Kidney (tissue), 13 donors: ENCODE measurements at regions not wholly inside any gene's neighbourhood (a gene's known extent, or its start where the extent isn't known, plus 50 kb on each side); places are given as distances from the start of the nearest gene placed in this dataset.

Source experiments
- DNase-seq, 5 donors: peaks; one replicate each; pipeline ENCODE4 v3.0.0-alpha.2; 2013 to 2020
- FAIRE-seq: peaks from 2 replicates; lab custom pipeline; 2012; peaks lifted over from hg19 to GRCh38; lab: Jason Lieb, UNC
- H3K27ac ChIP-seq, 2 donors: one replicate each; pipeline ENCODE4 v1.7.0; 2013; ENCODE audit warnings: low read depth in 2 of 2, low read length in 2 of 2, inconsistent platforms in 1 of 2
- H3K27me3 ChIP-seq: one replicate; pipeline ENCODE4 v1.7.1; 2013; ENCODE audit warnings: low read length, inconsistent platforms; ENCODE audit not compliant: control insufficient read depth, insufficient read depth
- H3K36me3 ChIP-seq, 3 donors: one replicate each; pipeline versions ENCODE4 v1.7.0 to v1.7.1; 2013; ENCODE audit warnings: low read length in 3 of 3, control low read depth in 1 of 3, inconsistent platforms in 1 of 3; ENCODE audit not compliant: insufficient read depth in 3 of 3, control insufficient read depth in 2 of 3
- H3K4me1 ChIP-seq, 3 donors: one replicate each; pipeline versions ENCODE4 v1.7.0 to v1.7.1; 2013; ENCODE audit warnings: low read length in 3 of 3, inconsistent platforms in 1 of 3, low read depth in 1 of 3; ENCODE audit not compliant: control insufficient read depth in 2 of 3, insufficient read depth in 2 of 3
- H3K4me3 ChIP-seq, 3 donors: one replicate each; pipeline versions ENCODE4 v1.7.0 to v1.8.1; 2013; ENCODE audit warnings: low read length in 3 of 3, control low read depth in 1 of 3, inconsistent platforms in 1 of 3
- H3K9ac ChIP-seq, 3 donors: one replicate each; pipeline versions ENCODE4 v1.7.0 to v1.7.1; 2013; ENCODE audit warnings: low read length in 3 of 3, control low read depth in 1 of 3, inconsistent platforms in 1 of 3
- H3K9me3 ChIP-seq, 3 donors: one replicate each; pipeline versions ENCODE4 v1.7.0 to v1.7.1; 2013; ENCODE audit warnings: low read length in 3 of 3, control low read depth in 1 of 3, inconsistent platforms in 1 of 3; ENCODE audit not compliant: control insufficient read depth in 2 of 3, insufficient read depth in 1 of 3
- intact Hi-C: fragments of 100-400 bp; cut with DNase I; formaldehyde crosslinking; loops from one replicate; pipeline ENCODE4 v1.11.1; 2022
- TF ChIP-seq, protein P1 (sequence below): IDR thresholded peaks from 3 replicates; pipeline ENCODE4 v1.5.1; 2012; ENCODE audit warnings: mild to moderate bottlenecking, moderate library complexity, borderline replicate concordance; ENCODE audit not compliant: insufficient read depth; ENCODE audit errors: extremely low read depth
- donor health status: control.
- donor health status: control.
- donor health status: control.
- donor health status: control.
- donor health status: control.
- donor health status: DM: yes; HTN: yes; CAD: no.
- donor health status: Normal renal cell carcinoma (clear cell type).

GRCh38 chr7:116153050-116153449 lies 57.3 kb upstream of the TES start:
- TF ChIP-seq, protein P1, sequence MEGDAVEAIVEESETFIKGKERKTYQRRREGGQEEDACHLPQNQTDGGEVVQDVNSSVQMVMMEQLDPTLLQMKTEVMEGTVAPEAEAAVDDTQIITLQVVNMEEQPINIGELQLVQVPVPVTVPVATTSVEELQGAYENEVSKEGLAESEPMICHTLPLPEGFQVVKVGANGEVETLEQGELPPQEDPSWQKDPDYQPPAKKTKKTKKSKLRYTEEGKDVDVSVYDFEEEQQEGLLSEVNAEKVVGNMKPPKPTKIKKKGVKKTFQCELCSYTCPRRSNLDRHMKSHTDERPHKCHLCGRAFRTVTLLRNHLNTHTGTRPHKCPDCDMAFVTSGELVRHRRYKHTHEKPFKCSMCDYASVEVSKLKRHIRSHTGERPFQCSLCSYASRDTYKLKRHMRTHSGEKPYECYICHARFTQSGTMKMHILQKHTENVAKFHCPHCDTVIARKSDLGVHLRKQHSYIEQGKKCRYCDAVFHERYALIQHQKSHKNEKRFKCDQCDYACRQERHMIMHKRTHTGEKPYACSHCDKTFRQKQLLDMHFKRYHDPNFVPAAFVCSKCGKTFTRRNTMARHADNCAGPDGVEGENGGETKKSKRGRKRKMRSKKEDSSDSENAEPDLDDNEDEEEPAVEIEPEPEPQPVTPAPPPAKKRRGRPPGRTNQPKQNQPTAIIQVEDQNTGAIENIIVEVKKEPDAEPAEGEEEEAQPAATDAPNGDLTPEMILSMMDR = no peak
- Histone ChIP-seq H3K36me3 (no peaks in the 10 kb centered on the region), H3K27ac (no peak overlapping the region), H3K9me3 (no peaks in the 10 kb centered on the region), H3K9ac (no peak overlapping the region), H3K4me1 (no peaks in the 10 kb centered on the region), H3K27me3 (no peaks in the 10 kb centered on the region), H3K4me3 (no peak overlapping the region)
- intact Hi-C loops = no loop called here
- FAIRE-seq (no peak), DNase-seq (no peak)

DNA sequence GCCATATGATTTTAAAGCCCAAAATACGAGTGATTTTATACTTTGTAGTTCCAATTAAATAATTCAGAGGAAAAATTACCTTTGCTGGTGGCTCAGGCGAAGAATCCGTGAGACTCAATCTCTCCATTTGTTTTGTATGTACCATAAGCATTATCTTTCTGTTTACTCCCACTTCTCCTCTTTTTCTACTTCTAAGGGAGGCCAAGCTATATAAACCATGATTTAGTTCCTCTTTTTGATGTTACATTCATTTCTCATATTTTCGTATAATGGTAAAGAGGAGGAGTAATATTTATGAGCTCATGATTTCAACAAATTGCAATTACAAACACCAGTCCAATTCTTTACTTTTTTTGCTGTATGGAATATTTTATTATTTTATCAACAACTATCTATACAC lies 50.6 kb upstream of the TES start:
- intact Hi-C loops = no loop called here
- FAIRE-seq (no peak), DNase-seq (no peak)
- Histone ChIP-seq H3K9me3 (no peaks in the 10 kb centered on the region), H3K27ac (no peak overlapping the region), H3K4me3 (no peak overlapping the region), H3K4me1 (no peaks in the 10 kb centered on the region), H3K27me3 (no peaks in the 10 kb centered on the region), H3K9ac (no peak overlapping the region), H3K36me3 (no peaks in the 10 kb centered on the region)
- TF ChIP-seq, protein P1 = no peak
